NCI-H2227 treated with DMSO at 0.1 percent for 48 hours (cell line): ENCODE measurements at regions not wholly inside any gene's neighbourhood (a gene's known extent, or its start where the extent isn't known, plus 50 kb on each side); places are given as distances from the start of the nearest gene placed in this dataset.
"Not testable (repeated sequence)": the region's sequence is repeated elsewhere in the genome, so short reads cannot be mapped to it uniquely, and the experiment has no call there.

Experiments
- DNase-seq: peaks from one replicate; lab custom pipeline; 2025; lab: John Stamatoyannopoulos, UW

- DNase-seq, result no peak
Measured at GRCh38 chr3:151555523-151555922, 94.7 kb upstream of the IGSF10 start.

DNA sequence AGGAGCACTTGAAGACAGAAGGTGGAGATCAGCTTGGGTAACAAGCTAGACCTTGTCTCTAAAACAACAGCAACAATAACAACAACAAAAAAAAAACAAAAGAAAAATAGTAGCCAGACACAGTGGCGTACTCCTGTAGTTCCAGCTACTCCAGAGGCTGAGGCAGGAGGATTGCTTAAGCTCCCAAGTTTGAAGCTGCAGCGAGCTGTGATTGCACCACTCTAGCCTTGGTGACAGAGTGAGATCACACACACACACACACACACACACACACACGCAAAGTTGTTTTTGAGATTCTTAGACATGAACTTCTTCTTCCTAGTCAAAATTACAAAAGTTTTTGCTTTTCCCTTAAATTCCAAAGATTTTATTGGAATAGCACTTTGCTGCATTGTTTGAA is 93.0 kb upstream of the IGSF10 start:
- no peak for DNase-seq

DNA sequence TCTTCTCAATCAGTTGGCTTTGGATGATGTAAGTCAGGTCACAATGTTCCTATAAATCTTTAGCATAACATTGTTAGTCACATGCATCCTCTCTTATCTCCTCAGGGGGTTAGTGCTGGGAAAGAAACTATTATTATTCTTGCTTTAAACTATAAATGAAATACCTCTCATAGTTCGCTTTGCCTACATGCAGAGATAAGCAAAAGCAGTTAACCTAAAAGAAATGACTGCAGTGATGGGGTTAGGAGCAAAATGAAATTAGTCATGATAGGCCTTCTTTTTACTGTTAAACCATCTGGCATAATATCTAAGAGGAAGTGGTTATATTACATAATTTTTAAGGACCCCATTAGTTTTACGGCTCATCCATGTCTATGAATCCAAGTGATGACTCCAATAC is 91.7 kb upstream of the IGSF10 start:
- no peak for DNase-seq

GRCh38 chr3:151550642-151551041 is 89.8 kb upstream of the IGSF10 start:
- DNase-seq, result no peak

DNA sequence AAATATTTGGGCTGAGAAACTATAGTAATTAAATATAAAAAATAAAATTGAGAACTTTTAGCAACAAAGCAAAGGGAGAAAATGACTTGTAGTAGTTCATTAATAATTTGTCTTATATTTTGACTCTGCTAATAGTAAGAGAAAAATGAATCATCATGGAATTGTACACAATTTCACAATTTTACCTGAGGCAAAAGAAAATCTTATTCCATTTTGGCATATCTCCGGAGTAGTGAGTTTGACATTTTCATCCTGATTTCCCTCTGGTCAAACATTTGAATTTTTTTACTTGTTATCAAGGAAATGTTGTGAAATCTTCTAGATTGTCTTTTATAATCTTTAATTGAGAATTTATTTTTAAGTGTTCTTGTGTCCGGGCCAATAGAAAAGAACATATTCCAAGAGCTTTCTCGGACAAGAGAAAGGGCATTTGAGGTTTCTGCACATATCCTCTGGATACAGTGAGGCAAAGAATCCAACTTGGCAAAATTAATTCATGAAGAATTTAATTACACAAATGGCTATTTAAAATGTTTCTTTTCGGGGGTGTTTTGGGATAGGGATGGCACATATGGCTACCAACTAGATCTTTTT is 89.3 kb upstream of the IGSF10 start:
- DNase-seq, result no peak

DNA sequence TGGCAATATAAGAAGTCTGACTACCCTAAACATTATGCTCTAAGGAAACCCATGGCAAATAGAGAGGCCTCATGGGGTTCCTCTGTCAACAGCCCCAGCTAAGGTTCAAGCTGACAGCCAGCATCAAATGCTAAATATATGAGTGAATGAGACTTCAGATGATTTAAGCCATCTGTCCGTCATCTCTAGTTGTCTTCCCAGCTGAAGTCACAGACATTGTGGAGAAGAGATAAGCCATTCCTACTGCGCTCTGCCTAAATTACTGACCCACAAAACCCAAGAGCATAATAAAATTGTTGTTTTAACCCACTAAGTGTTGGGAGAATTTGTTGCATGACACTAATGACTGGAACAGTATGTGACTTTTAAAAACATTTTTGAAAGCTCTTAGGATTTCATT is 87.3 kb upstream of the IGSF10 start:
- no peak for DNase-seq

DNA sequence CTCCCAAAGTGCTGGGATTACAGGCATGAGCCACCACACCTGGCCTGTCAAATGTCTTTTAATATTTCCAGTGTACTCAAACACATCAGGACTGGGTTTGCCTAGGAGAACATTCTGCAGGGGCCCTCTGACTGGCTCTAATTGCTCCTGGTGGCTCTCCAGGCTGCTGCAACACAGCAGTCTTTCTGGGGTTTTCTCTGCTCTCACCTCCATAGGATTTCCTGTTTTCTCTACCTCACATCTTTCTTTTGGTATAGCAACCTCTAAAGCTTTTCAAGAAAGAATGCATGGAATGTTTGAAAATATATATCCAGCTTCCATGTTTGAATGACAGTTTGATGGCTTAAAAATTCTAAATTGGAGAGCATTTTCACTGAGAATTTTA is 83.3 kb upstream of the IGSF10 start:
- no peak for DNase-seq

DNA sequence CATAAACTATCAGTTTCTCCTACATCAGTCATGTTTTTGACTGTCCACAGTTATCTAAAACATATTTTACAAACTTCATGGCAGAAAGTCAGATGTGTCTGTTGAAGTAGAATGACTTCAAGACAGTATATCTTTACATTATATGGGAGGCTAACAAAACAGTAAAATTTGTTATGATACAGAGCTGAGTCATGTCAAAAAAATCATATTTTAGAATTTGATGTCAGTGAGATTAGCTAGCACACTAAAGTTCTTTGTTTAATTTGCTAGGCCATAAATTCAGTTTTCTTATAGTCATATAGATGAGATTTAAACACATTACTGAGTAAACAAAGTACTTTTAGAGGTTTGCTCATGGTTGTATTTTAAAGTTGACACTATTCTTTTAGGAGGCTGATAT is 80.3 kb upstream of the IGSF10 start:
- DNase-seq, result no peak

DNA sequence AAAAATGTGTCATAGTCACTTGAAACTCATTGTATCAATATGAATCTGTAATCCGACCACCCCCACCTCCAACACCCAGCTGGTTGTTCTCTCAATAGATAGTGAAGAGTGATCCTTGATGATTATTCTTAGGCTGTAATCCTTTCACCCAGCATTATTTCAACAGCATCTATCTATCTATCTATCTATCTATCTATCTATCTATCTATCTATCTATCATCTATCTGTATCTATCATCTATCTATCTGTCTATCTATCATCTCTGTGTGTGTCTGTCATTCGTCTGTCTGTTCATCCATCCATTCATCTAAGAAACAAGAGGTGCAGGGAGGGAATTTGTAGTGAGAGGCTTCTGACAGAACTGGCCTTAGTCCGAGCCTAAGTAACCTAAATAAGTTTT is 78.7 kb upstream of the IGSF10 start:
- no peak for DNase-seq

DNA sequence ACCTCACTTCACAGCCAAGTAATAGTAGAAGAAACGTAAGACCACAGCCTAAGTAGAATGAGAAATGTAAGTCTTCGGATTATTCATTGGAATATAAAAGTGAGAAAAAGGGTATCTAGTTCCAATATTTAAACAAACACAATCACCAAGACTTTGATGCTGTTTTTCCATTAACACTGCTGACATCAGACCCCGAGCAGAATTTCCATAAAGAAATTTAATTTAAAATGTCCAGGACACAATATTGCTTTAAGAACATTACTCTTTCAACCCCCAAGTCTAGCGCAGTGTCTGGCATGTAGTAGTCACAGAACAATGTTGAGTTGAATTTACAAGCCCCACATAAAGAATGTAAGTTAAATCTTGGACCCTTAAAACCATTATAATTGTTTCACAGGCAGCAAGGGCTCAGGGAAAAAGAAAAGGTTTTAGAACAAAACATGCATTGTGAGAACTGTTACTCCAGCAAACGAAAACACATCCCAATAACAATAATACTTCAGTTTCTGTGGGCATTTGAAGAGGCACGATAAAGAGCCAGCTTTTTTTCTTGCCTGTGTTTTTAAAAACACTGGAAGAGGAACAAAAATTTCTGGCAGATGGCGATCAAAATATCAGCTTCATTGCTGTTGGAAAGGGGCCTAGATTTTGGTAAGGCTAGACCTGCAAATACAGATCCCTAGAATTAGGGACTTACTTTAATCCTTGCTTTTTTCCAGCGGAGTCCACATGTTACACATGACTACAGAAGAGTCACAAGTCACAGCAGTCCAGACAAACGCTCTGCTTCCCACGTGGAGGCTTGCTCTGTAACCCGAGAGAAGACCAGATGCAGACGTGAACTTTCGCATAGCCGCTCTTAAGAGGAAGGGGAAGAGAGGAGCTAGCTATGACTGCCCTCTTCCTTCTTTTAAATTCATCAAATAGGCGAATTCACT is 77.9 kb upstream of the IGSF10 start:
- DNase-seq, result no peak

DNA sequence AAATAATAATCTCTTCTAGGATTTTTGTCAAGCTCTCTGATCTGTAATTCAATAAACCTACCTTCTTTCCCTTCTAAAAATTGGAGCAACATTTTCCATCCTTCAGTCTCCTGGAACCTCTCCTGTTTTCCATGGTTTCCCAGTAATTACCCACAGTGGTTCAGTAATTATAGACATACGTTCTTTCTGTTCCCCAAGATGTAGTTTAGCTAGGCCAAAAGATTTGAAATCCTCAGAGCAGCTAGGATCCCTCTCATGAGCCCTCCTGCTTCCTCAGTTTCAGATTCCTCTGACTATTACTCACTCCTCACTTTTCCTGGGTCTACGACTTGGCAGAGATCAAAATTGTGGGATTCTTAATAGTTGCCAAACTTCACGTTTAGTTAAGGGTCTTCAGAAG is 76.9 kb upstream of the IGSF10 start:
- no peak for DNase-seq

- no peak for DNase-seq
Measured at GRCh38 chr3:151526757-151527156, 65.9 kb upstream of the IGSF10 start.

DNA sequence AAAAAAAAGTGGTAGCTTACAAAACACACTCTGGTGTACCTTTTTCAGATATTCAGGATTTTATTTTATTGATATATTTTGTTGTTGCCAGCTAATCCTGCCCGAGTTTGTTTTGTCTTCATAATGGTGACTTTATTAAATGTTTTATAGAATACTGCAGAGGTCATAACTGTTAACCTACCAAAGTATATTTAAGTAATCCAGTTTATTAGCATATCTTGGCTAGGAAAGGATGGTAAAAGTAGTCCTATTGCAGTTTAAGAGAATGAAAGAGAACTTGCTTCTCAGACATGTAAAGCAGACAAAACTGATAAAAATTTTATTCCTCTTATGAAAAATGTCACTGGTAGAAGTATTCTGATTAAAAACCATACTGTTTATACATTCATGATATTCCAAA is 59.2 kb upstream of the IGSF10 start:
- DNase-seq, result no peak

- DNase-seq, result not testable (repeated sequence)
Measured at GRCh38 chr3:151511433-151511832, 50.6 kb upstream of the IGSF10 start.
